Activated T-helper 17 cell treated with anti-CD3 and anti-CD28 coated beads, Interleukin-2, amount 50 U/mL, for 72 hours (primary cell): ENCODE measurements at regions not wholly inside any gene's neighbourhood (a gene's known extent, or its start where the extent isn't known, plus 50 kb on each side); places are given as distances from the start of the nearest gene placed in this dataset.
"Not testable (repeated sequence)": the region's sequence is repeated elsewhere in the genome, so short reads cannot be mapped to it uniquely, and the experiment has no call there.

ENCODE experiments used
- ATAC-seq: fragments of 150-1000 bp; cut with Tn5 transposase; replicated peaks from 2 replicates; pipeline ENCODE4 v1.10.0; 2021; ENCODE audit warnings: mild to moderate bottlenecking, moderate library complexity
- H3K27ac Mint-ChIP-seq: one replicate; pipeline ENCODE4 v1.8.0; 2022; ENCODE audit warnings: mixed read lengths
- H3K27me3 Mint-ChIP-seq: one replicate; pipeline ENCODE4 v1.8.0; 2022; ENCODE audit warnings: mixed read lengths
- H3K36me3 Mint-ChIP-seq: one replicate; pipeline ENCODE4 v1.8.0; 2022; ENCODE audit warnings: low read depth, mild to moderate bottlenecking, mixed read lengths
- H3K4me1 Mint-ChIP-seq: one replicate; pipeline ENCODE4 v1.8.0; 2022; ENCODE audit warnings: mixed read lengths
- H3K4me3 Mint-ChIP-seq: one replicate; pipeline ENCODE4 v1.8.0; 2022; ENCODE audit warnings: mild to moderate bottlenecking, mixed read lengths
- H3K9me3 Mint-ChIP-seq: one replicate; pipeline ENCODE4 v1.8.0; 2022; ENCODE audit warnings: mixed read lengths

DNA sequence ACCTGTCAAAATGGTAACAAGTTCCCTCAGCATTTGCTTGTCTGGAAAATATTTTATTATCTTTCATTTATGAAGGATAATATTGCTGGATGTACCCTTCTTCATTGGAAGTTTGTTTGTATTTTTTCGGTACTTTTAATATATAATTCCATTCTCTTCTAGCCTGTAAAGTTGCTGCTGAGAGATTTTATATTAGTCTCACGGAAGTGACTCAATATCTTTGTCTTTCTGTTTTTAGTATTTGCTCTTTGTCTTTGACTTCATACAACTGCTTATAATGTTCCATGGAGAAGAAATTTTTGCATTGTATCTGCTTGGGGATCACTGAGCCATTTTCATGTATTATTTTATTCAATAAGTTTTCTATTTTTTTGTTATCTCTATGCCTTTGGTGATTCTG, 1777.5 kb downstream of the BRINP3 start:
- Mint-ChIP-seq H3K27me3 (no peaks in the 10 kb centered on the region), H3K36me3 (no peaks in the 10 kb centered on the region), H3K27ac (no peak overlapping the region), H3K9me3 (peaks cover 13% of the 10 kb centered on the region), H3K4me3 (no peak overlapping the region), H3K4me1 (no peaks in the 10 kb centered on the region)
- ATAC-seq, result no peak

DNA sequence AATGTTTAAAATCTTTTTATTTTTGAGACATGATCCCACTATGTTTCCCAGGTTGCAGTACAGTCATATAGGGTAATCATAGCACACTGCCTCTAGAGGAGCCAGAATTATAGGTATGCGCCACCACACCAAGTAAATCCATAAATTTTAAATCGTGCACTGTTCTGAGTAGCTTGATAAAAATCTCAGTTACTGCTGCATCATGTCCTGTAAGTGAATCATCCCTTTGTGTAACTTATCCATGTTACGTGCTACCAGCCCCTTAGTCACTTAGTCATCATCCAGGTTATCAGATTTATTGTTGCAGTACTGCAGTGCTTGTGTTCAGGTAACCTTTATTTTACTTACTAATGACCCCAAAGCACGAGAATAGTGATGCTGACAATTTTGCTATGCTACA, 1770.9 kb downstream of the BRINP3 start:
- no peaks in the 10 kb centered on the region for H3K4me1 Mint-ChIP-seq
- no peak for ATAC-seq

DNA sequence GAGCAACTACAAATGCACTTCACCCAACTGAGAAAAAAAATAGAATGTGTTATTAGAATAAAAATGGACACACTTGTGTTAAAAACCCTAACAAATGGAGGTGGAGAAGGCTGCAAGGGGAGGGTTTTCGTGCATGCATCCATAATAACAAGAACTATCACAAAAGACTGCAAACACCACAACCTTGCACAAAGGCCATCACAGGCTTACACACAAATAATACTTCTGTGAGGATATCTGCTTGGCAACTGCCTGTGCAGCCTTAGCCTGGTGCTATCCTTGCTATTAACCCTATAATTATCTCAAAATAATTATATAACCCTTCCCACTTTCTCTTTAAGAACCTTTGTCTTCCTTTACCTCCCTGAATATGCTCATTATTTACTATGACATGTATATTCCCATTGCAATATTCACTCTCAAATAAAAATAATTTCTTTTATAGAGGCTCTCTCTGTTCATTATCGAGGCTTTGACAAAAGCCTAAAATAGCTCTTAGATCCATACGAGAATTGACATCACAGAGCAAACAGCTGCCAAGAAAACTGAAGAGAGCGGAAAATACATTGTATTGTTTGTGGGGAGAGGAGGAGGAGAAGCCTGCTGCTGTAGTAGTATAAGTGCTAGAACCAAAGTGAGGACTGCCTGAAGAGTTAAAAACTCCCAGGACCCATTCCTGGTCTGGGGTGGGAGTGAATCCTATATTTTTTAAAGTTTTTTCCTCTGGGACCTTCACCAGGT, 1768.7 kb downstream of the BRINP3 start:
- Mint-ChIP-seq H3K4me1 (no peaks in the 10 kb centered on the region), H3K9me3 (peaks cover 10% of the 10 kb centered on the region), H3K4me3 (no peak overlapping the region), H3K27ac (no peak overlapping the region), H3K27me3 (no peaks in the 10 kb centered on the region), H3K36me3 (no peaks in the 10 kb centered on the region)
- no peak for ATAC-seq

More for the DNA sequence above, 1770.9 kb downstream of the BRINP3 start:
- peaks cover 10% of the 10 kb centered on the region for H3K9me3 Mint-ChIP-seq
- H3K27me3 Mint-ChIP-seq, result no peaks in the 10 kb centered on the region
- no peak overlapping the region for H3K27ac Mint-ChIP-seq
- H3K4me3 Mint-ChIP-seq, result no peak overlapping the region
- H3K36me3 Mint-ChIP-seq, result no peaks in the 10 kb centered on the region

DNA sequence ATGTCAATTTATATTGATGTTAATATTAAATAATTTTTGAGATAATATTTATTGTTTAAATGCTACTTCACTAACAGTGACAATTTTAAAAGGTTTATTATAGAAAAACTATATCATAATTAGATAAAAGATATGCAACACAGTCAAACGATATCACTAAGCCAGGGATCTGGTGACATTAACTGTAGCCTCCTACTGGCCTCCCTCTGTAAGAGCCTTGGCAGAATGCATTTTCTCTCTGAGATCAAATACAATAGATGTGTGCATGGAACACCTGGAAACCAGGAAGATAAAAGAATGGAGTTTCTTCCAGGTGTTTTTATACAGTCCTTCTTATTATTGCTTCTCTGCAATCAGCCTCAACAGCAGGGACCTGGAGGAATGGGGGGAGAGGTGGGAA, 1762.1 kb downstream of the BRINP3 start:
- Mint-ChIP-seq H3K4me1 (no peaks in the 10 kb centered on the region), H3K4me3 (no peak overlapping the region), H3K27ac (no peak overlapping the region), H3K27me3 (no peaks in the 10 kb centered on the region), H3K9me3 (peaks cover 9% of the 10 kb centered on the region), H3K36me3 (no peaks in the 10 kb centered on the region)
- ATAC-seq, result no peak

DNA sequence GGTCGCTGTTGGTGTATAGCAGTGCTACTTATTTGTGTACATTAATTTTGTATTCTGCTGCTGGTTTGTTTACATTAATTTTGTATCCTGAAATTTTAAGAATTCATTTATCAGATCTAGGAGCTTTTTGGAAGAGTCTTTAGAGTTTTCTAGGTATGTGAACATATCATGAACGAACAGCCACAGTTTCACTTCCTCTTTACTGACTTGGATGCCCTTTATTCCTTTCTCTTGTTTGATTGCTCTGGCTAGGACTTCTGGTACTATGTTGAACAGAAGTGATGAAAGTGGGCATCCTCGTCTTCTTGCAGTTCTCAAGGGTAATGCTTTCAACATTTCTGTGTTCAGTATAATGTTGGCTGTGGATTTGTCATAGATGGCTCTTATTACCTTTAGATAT, 1757.9 kb downstream of the BRINP3 start:
- peaks cover 11% of the 10 kb centered on the region for H3K9me3 Mint-ChIP-seq
- H3K36me3 Mint-ChIP-seq, result no peaks in the 10 kb centered on the region
- ATAC-seq, result no peak
- no peak overlapping the region for H3K27ac Mint-ChIP-seq
- H3K27me3 Mint-ChIP-seq, result no peaks in the 10 kb centered on the region
- no peak overlapping the region for H3K4me3 Mint-ChIP-seq
- H3K4me1 Mint-ChIP-seq, result no peaks in the 10 kb centered on the region

DNA sequence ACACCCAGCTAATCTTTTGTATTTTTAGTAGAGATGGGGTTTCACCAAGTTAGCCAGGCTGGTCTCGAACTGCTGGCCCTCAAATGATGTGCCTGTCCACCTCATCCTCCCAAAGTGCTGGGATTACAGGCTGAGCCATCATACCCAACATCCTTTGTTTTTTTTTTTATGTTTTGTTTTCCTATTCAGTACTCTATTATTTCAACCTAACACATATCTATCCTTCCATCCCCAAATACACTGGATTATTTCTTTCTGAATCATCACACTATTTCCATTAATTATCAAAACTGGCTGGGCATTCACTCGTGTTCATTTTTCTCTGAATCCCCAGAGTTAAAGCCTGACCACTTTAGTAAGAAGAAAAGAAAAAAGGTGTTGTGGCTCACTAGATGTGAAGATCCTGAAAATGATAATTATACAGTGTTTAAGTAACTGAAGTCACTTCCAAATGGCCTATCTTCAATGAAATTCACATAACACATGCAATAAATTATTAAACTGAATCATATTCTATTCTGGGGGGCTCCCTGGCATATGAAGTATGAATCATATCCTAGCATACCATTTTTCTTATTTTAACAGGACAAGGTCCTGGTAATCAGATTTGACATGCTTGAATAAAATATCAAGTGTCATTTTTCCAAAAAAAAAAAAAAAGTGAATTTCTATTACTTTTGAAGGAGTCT, 1754.2 kb downstream of the BRINP3 start:
- Mint-ChIP-seq H3K27me3 (no peaks in the 10 kb centered on the region), H3K9me3 (peaks cover 11% of the 10 kb centered on the region), H3K4me1 (no peaks in the 10 kb centered on the region), H3K4me3 (no peak overlapping the region), H3K36me3 (no peaks in the 10 kb centered on the region), H3K27ac (no peak overlapping the region)
- ATAC-seq, result no peak

DNA sequence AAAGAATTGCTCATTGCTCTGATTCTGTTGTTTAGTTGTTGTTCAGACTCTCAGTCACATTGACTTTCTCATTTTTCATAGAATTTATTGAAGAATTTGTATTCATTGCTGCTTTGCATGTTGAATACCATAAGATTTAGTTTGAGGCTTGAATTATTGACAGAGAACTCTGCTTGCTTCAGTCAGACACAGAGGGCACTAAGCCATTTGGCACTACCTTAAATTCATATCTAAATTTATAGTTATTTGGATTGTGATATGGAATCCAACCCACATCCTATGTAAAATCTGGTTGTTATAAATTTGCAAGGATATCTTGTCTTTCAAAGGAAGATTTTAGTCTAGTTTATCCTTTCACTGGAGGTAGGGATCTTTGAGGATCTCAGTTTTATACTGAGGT, 1748.6 kb downstream of the BRINP3 start:
- no peak for ATAC-seq
- Mint-ChIP-seq H3K27ac (no peak overlapping the region), H3K4me3 (no peak overlapping the region), H3K9me3 (peaks cover 12% of the 10 kb centered on the region), H3K4me1 (no peaks in the 10 kb centered on the region), H3K36me3 (no peaks in the 10 kb centered on the region), H3K27me3 (no peaks in the 10 kb centered on the region)

DNA sequence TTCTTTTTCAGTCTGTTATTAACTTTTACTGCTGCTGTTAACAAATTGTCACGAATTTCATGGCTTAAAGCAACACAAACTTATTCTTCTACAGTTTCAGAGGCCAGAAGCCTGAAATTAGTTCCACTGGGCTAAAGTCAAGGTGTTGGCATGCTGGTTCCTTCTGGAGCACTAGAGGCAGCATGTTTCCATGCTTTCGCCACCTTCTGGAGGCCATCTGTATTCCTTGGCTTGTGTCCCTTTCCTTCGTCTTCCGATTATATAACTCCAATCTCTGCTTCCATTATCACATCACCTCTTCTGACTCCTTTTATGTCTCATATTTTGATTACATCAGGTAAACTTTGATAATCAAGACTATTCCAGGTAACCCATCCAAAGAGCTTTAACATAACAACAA, 1742.1 kb downstream of the BRINP3 start:
- Mint-ChIP-seq H3K4me1 (no peaks in the 10 kb centered on the region), H3K36me3 (no peaks in the 10 kb centered on the region), H3K27me3 (no peaks in the 10 kb centered on the region), H3K9me3 (peaks cover 17% of the 10 kb centered on the region), H3K4me3 (no peak overlapping the region), H3K27ac (no peak overlapping the region)
- no peak for ATAC-seq

DNA sequence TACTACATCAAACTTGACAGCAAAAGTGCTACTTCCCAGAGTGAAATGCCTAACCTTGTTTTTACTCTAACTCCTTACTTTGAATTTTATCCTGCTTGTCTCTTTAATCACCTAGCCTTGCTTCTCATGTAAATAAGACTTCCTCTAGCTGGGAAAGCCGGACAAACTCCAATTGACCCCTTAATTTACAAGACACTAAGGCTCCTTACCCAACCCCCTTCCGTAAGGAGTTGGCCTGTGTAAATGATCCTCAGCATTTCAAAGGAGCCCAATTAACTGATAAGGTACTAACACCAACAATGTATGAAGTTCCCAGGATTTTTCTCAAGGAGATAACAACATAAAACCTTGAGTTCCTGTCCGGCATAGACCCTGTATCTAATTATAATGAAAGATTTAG, 1728.4 kb downstream of the BRINP3 start:
- H3K4me3 Mint-ChIP-seq, H3K4me1 Mint-ChIP-seq, ATAC-seq, H3K27ac Mint-ChIP-seq, H3K36me3 Mint-ChIP-seq, H3K27me3 Mint-ChIP-seq, H3K9me3 Mint-ChIP-seq: not testable (repeated sequence)

DNA sequence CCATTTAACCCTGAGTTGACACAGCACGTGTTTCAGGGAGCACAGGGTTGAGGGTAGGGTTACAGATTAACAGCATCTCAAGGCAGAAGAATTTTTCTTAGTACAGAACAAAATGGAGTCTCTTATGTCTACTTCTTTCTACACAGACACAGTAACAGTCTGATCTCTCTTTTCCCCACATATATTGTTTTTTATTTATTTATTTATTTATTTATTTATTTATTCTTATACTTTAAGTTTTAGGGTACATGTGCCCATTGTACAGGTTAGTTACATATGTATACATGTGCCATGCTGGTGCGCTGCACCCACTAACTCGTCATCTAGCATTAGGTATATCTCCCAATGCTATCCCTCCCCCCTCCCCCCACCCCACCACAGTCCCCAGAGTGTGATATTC, 1725.6 kb downstream of the BRINP3 start:
- H3K9me3 Mint-ChIP-seq, H3K27me3 Mint-ChIP-seq: not testable (repeated sequence)

DNA sequence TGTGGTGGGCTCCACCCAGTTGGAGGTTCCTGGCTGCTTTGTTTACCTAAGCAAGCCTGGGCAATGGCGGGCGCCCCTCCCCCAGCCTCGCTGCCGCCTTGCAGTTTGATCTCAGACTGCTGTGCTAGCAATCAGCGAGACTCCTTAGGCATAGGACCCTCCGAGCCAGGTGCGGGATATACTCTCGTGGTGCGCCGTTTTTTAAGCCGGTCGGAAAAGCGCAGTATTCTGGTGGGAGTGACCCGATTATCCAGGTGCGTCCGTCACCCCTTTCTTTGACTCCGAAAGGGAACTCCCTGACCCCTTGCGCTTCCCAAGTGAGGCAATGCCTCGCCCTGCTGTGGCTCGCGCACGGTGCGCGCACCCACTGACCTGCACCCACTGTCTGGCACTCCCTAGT, 1719.9 kb downstream of the BRINP3 start:
- H3K36me3 Mint-ChIP-seq, H3K4me3 Mint-ChIP-seq, H3K4me1 Mint-ChIP-seq, H3K27me3 Mint-ChIP-seq, ATAC-seq, H3K27ac Mint-ChIP-seq: not testable (repeated sequence)
- peaks cover 13% of the 10 kb centered on the region for H3K9me3 Mint-ChIP-seq

More for the DNA sequence above, 1725.6 kb downstream of the BRINP3 start:
- not testable (repeated sequence) for H3K4me3 Mint-ChIP-seq, ATAC-seq, H3K27ac Mint-ChIP-seq, H3K36me3 Mint-ChIP-seq, H3K4me1 Mint-ChIP-seq

DNA sequence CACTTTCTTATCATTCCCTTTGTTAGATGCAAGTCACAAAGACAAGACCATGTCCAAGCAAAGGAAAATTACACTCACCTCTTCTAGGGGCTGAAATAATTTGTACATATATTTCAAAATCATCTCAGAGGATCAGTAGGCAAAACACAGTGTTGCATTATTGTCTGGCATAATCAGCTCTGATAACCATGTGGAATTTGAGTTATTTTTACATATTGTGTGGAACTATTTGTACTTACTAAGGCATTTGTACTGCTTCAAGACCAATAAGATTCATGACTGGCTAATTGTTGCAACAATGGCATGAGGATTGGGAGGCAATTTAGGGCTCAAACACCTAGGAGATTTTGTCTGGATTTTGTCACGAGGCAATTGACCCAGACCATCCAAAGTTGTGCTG, 1716.4 kb downstream of the BRINP3 start:
- Mint-ChIP-seq H3K9me3 (peaks cover 18% of the 10 kb centered on the region), H3K4me1 (no peaks in the 10 kb centered on the region), H3K27me3 (no peaks in the 10 kb centered on the region), H3K27ac (no peak overlapping the region), H3K36me3 (no peaks in the 10 kb centered on the region), H3K4me3 (no peak overlapping the region)
- no peak for ATAC-seq

DNA sequence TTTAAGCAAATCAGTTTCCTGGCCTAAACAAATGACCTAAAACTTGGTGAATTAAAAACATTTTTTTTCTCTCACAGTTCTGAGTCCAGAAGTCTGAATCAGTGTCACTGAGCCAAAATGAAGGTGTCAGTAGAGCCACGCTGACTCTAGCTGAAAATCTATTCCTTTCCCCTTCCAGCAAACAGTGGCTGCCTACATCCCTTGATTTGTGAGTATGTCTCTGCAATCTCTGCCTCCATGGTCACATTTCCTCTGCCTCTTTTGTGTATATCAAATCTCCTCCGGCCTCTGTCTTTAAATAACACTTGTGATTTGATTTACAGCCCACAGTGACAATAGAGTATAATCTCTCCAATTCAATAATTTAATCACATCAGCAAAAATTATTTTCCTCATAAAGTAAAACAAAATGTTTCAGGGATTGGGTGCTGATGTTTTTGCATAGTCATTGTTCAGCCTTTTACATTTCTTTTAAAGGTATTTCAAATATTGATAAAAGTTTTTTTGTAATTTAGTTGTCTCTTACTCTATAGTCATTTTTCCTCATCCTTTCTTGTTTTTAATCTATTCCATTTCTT, 1715.4 kb downstream of the BRINP3 start:
- Mint-ChIP-seq H3K27ac (no peak overlapping the region), H3K4me1 (no peaks in the 10 kb centered on the region), H3K36me3 (no peaks in the 10 kb centered on the region), H3K27me3 (no peaks in the 10 kb centered on the region), H3K4me3 (no peak overlapping the region), H3K9me3 (peaks cover 18% of the 10 kb centered on the region)
- no peak for ATAC-seq

DNA sequence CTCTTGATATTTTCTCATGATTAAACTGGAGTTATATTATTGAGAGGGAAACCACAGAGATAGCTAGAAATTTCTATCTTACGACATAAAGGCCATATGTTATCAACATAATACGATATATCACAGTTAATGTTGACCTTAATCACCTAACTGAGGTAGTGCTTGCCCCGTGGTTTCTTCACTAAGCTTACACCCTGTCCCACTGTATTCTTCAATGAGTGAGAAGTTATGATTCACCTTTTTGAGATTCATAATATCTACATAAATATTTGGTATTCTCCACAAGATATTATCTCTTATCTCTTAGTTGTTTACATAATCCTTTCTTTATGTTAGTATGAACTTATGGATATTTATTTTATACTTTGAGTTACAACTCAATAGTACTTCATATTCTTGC, 1714.1 kb downstream of the BRINP3 start:
- H3K9me3 Mint-ChIP-seq, result peaks cover 18% of the 10 kb centered on the region
- no peak overlapping the region for H3K4me3 Mint-ChIP-seq
- no peaks in the 10 kb centered on the region for H3K36me3 Mint-ChIP-seq
- no peak overlapping the region for H3K27ac Mint-ChIP-seq
- H3K4me1 Mint-ChIP-seq, result no peaks in the 10 kb centered on the region
- no peak for ATAC-seq
- no peaks in the 10 kb centered on the region for H3K27me3 Mint-ChIP-seq

DNA sequence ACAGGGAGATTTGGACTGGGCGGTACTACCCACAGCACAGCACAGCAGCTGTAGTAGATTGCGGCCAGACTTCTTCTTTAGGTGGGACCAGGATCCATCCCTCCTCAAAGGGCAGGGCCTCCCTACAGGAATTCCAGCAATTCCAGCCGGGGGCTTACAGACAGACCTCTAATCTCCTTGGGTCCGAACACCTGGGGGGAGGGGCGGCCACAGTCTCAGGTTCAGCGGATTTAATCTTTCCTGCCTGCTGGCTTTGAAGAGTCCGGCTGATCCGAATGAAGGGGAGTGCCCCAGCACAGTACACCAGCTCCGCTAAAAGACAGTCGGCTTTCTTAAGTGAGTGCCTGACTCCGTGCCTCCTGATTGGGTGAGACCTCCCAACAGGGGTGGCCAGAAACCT, 1708.5 kb downstream of the BRINP3 start:
- H3K9me3 Mint-ChIP-seq, result peaks cover 15% of the 10 kb centered on the region
- no peak for ATAC-seq
- H3K4me1 Mint-ChIP-seq, result no peaks in the 10 kb centered on the region
- H3K27ac Mint-ChIP-seq, result no peak overlapping the region
- no peaks in the 10 kb centered on the region for H3K36me3 Mint-ChIP-seq
- no peaks in the 10 kb centered on the region for H3K27me3 Mint-ChIP-seq
- no peak overlapping the region for H3K4me3 Mint-ChIP-seq
